ENCODE measurements at regions not wholly inside any gene's neighbourhood (a gene's known extent, or its start where the extent isn't known, plus 50 kb on each side); places are given as distances from the start of the nearest gene placed in this dataset.

DNA sequence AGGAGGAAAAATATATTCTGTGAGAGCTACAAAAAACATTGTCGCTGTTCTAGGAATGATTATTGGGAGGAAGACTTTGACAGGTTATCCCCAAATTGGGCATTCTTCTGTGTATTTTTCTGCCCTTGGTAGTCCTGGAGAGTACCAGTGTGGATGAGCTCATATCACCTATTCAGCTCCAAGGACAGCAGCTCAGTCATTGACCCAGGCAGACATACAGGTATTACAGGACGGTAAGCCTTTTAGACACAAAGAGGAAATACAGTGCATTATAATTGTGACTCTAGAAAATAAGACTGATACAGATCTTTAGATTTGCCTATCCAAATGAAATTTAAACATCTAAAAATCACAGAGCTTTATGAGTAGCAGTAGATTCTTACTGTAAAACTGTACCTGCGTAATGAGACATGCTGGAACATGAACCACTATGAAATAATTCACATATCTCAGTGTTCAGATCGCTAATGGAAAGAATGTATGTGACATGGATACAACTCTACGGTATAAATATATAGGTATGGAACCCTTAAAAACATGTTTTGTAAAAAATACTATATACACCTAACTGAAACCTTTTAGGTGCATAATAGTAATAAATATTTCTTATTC is 56.0 kb downstream of the PLK2 start:
- TF ChIP-seq, protein P1, sequence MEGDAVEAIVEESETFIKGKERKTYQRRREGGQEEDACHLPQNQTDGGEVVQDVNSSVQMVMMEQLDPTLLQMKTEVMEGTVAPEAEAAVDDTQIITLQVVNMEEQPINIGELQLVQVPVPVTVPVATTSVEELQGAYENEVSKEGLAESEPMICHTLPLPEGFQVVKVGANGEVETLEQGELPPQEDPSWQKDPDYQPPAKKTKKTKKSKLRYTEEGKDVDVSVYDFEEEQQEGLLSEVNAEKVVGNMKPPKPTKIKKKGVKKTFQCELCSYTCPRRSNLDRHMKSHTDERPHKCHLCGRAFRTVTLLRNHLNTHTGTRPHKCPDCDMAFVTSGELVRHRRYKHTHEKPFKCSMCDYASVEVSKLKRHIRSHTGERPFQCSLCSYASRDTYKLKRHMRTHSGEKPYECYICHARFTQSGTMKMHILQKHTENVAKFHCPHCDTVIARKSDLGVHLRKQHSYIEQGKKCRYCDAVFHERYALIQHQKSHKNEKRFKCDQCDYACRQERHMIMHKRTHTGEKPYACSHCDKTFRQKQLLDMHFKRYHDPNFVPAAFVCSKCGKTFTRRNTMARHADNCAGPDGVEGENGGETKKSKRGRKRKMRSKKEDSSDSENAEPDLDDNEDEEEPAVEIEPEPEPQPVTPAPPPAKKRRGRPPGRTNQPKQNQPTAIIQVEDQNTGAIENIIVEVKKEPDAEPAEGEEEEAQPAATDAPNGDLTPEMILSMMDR (IDR thresholded peaks at IDR 0.05; ENCODE audit: borderline replicate concordance) = no peak
- Histone ChIP-seq H3K27ac (replicated peaks) (no peak overlapping the region), H3K9me3 (replicated peaks) (no peaks in the 10 kb centered on the region), H3K4me3 (no peak overlapping the region), H3K27me3 (ENCODE audit: low read depth) (no peaks in the 10 kb centered on the region), H3K36me3 (no peaks in the 10 kb centered on the region), H3K4me1 (peaks cover 14% of the 10 kb centered on the region)
- no peak for DNase-seq
- intact Hi-C loops (cut with micrococcal nuclease) = no loop called here

- intact Hi-C loops (cut with micrococcal nuclease) = no loop called here
- peaks cover 18% of the 10 kb centered on the region for H3K4me1 ChIP-seq
- TF ChIP-seq, protein P1 (IDR thresholded peaks at IDR 0.05; ENCODE audit: borderline replicate concordance) = no peak
Observed at GRCh38 chr5:58401701-58402100, 58.2 kb downstream of the PLK2 start.

DNA sequence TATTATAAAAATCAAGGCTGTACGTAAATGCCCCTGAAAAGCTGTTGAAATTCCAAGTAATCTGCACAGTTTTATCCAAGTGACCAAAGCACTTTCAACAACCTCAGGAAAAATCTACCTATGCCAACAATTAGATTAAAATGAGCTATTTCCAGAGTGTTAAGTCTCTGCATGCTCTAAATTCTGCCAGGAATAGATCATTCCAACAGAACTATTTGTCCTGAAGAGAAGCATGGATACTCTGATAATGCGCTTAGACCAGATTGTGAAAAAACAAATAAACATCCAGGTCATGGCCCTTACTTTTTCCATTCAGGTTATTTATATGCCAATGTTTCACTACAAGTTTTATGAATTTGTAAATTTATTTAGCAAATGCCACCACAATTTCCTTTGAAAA is 59.1 kb downstream of the PLK2 start:
- TF ChIP-seq, protein P1 (IDR thresholded peaks at IDR 0.05; ENCODE audit: borderline replicate concordance) = no peak
- intact Hi-C loops (cut with micrococcal nuclease) = no loop called here
- DNase-seq = no peak
- H3K27me3 ChIP-seq (ENCODE audit: low read depth) = no peaks in the 10 kb centered on the region
- H3K4me1 ChIP-seq = peaks cover 18% of the 10 kb centered on the region
- H3K9me3 ChIP-seq (replicated peaks) = no peaks in the 10 kb centered on the region
- H3K27ac ChIP-seq (replicated peaks) = peak overlapping the region; percentile 55
- H3K36me3 ChIP-seq = no peaks in the 10 kb centered on the region
- H3K4me3 ChIP-seq = no peak overlapping the region

More at GRCh38 chr5:58401701-58402100, 58.2 kb downstream of the PLK2 start:
- Histone ChIP-seq H3K4me3 (no peak overlapping the region), H3K36me3 (no peaks in the 10 kb centered on the region), H3K27me3 (ENCODE audit: low read depth) (no peaks in the 10 kb centered on the region), H3K27ac (replicated peaks) (no peak overlapping the region), H3K9me3 (replicated peaks) (no peaks in the 10 kb centered on the region)
- no peak for DNase-seq

DNA sequence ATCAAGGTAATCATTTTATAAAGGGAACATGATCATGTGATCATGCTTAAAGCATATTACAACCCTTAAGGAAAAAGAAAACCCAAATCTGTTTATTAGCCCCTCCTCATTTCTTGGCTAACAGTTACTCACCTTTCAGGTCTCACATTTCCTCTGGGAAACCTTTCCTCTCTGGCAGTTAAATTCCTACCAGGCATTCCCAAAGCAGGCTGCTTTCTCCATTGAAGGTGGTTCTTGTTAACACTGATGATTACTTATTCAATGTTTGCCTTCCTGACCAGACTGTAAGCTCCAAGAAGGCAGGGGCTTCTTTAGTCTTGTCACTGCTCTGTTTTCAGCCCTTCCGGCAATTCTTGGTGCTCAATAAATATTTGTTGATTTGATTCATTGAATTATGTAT is 59.9 kb downstream of the PLK2 start:
- TF ChIP-seq, protein P1 (IDR thresholded peaks at IDR 0.05; ENCODE audit: borderline replicate concordance) = no peak
- no peak for DNase-seq
- H3K4me3 ChIP-seq = no peak overlapping the region
- peak overlapping the region; percentile 55 for H3K27ac ChIP-seq (replicated peaks)
- intact Hi-C loops (cut with micrococcal nuclease) = no loop called here
- no peaks in the 10 kb centered on the region for H3K27me3 ChIP-seq (ENCODE audit: low read depth)
- H3K4me1 ChIP-seq = peaks cover 18% of the 10 kb centered on the region
- H3K36me3 ChIP-seq = no peaks in the 10 kb centered on the region
- no peaks in the 10 kb centered on the region for H3K9me3 ChIP-seq (replicated peaks)

- no peak overlapping the region for H3K4me3 ChIP-seq
- intact Hi-C loops (cut with micrococcal nuclease) = no loop called here
Observed at GRCh38 chr5:58394339-58394738, 65.5 kb downstream of the PLK2 start.

More at GRCh38 chr5:58394339-58394738, 65.5 kb downstream of the PLK2 start:
- Histone ChIP-seq H3K4me1 (peaks cover 3% of the 10 kb centered on the region), H3K27me3 (ENCODE audit: low read depth) (no peaks in the 10 kb centered on the region), H3K36me3 (no peaks in the 10 kb centered on the region), H3K27ac (replicated peaks) (no peak overlapping the region), H3K9me3 (replicated peaks) (no peaks in the 10 kb centered on the region)
- no peak for DNase-seq
- TF ChIP-seq, protein P1 (IDR thresholded peaks at IDR 0.05; ENCODE audit: borderline replicate concordance) = no peak
